OCI-M1 (cell line): ENCODE measurements at regions not wholly inside any gene's neighbourhood (a gene's known extent, or its start where the extent isn't known, plus 50 kb on each side); places are given as distances from the start of the nearest gene placed in this dataset.
"Not testable (repeated sequence)": the region's sequence is repeated elsewhere in the genome, so short reads cannot be mapped to it uniquely, and the experiment has no call there.

Experiments
- DNase-seq: peaks from one replicate; lab custom pipeline; 2025; lab: John Stamatoyannopoulos, UW

DNA sequence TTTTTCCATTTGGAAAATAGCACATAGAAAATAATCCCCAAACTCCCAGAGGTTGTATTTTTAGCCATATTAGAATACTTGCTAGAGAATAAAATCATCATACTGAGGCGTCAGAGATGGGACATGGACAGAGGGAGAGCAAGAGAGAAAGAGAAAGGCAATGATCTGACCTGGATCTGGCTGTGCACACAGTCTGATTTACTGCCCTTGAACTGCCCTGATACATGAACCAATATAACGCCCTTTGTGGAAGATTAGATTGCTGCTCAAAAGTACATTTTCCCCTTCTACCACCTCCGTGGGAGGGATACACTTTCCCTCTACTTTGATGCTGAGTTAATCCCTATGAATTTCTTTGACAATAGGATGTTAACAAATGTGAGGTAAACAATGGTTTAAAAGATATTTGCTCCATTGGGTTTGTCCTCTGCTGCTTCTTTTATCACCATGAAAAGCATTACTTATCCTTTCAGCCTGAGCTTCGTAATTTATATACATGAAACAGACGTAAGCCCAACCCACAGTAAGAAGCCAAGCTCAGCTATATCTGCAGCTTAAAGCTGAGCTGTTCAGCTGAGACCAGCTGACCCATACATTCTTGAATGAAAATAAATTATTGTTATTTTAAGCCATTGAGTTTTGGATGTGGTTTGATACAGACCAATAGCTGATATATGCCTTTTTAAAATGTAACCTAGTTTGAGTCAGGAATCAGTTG, 1664.6 kb upstream of the CELF4 start:
- no peak for DNase-seq

DNA sequence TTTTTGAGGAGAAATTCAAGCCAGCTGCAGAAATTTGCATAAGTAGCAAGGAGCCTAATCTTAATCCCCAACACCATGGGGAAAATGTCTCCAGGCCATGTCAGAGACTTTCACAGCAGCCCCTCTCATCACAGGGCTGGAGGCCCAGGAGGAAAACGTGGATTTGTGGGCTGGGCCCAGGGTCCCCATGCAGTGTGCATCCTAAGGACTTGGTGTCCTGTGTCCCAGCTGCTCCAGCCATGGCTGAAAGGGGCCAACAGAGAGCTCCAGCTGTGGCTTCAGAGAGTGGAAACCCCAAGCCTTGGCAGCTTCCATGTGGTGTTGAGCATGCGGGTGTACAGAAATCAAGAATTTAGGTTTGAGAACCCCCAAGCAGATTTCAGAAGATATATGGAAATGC, 1662.2 kb upstream of the CELF4 start:
- not testable (repeated sequence) for DNase-seq

DNA sequence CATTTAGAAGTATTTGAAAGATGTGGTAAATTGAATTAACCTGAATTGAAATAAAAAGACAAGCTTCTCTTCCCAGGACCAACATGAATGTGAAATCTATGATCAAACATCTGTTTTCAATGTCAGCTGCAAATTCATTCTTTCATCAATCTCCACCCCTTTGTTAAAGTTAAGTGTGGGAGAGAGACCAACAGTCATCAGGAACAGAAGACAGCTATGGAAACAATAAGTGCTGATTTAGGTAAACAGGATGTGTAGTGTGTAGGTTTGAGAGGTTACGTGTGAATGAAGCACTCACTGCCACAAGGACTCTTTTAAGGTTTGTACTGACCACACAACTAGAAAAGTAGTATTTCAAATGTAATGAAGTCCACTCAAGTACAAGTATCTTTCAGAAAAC, 1659.8 kb upstream of the CELF4 start:
- DNase-seq, result no peak

DNA sequence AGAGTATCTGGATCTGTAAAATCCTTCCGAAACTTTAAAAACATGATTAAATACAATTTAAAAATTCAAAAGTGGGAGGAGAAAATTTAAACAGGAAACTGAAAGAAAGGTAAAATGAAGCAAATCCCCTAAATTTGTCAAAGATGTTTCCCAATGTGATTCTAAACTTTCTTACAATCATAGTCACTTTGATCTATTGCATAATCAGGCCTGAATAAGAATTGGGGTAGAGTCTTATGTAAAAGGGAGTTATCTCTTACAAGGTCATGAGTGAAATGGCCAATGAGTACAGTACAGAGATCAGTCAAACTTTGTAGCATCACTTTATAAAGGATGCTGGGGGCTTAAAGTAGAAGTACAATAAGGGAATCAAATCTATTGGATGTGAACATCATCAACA, 1657.7 kb upstream of the CELF4 start:
- peak; percentile 3 for DNase-seq

DNA sequence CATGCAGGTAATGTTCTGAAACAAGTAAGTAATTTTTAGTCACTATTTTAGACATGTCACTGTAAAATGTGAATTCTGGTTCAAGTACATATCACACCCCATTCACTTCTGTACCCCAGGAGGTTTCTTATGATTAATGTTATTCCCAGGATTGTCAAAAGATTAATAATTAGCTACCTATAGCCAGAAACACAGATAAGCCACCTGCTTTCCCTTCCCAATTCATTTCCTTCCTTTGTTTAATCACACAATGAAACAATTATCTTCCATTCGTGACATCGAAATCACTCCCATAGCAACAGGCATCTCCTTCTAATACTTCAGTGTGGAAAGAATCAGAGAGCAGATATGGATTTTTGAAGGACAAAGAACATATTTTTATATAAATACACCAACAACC, 1650.3 kb upstream of the CELF4 start:
- DNase-seq, result no peak

DNA sequence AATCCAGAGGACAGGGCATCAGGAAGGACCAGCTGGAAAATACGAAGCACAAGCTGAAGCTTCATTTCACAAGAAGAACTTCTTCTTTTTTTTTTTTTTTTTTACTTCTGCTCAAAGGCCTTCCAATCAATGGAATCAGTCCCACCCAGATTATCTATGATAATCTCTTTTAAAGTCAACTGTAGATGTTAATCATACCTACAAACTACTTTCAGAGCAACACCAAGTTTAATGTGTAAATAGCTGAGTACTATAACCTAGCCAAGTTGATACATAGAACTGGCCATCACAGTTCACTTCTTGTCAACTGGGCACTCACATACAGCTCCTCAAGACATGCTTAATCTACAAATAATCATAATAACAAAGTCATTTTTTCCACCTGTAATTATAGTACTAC, 1645.9 kb upstream of the CELF4 start:
- DNase-seq, result no peak

DNA sequence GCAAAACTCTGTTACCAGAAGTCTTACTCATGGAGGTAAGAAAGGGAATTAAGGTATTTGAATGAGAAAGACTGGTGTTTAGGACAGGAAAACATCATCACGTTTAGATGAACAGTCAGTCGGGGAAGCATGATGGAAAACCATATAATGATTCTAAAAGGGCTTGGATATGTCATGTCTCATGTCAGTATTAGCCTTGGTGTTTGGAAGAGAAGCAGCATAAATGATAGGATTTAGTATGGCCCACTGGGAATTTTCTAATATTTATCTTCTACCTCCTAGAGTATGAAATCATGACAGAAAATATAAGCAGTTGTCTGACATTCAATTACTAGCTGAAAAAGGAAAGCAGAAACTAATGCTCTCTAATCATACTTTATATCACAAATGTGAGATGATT, 1643.6 kb upstream of the CELF4 start:
- DNase-seq, result no peak

DNA sequence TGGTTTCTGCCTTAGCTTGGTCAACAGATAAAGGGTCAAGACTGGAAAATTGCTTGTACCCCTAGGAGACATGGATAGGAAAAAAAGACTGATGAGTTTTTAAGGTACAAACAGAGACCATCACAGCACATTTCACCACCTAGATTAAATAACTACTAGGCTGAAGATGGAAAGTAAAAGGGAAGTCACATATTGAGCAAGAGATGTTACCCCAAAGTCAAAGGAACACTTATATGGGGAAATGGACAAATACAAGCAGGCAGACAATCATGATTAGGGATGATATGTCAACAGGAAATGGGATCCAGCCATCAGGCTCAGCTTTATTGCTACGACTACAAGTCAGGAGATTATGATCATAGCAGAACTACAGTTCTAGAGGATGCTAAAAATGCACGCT, 1643.1 kb upstream of the CELF4 start:
- DNase-seq, result no peak

DNA sequence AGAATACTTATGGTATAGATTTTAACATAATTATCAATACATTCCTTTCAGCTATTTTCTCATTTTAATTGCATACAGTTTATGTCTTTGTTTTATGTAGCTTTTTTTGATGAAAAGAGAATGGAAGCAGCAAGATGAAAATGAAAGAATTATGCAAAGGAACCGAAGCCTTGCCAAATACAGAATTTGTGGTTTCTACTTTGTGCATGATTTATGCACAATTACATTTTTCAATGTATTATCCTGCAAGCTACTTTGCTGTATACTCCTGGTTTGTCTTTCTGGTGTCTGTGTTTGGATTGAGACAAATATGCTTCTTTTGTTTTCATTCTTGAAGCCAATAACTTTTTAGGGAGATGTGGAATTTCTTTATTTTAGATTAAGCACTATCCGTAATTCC, 1642.6 kb upstream of the CELF4 start:
- no peak for DNase-seq

DNA sequence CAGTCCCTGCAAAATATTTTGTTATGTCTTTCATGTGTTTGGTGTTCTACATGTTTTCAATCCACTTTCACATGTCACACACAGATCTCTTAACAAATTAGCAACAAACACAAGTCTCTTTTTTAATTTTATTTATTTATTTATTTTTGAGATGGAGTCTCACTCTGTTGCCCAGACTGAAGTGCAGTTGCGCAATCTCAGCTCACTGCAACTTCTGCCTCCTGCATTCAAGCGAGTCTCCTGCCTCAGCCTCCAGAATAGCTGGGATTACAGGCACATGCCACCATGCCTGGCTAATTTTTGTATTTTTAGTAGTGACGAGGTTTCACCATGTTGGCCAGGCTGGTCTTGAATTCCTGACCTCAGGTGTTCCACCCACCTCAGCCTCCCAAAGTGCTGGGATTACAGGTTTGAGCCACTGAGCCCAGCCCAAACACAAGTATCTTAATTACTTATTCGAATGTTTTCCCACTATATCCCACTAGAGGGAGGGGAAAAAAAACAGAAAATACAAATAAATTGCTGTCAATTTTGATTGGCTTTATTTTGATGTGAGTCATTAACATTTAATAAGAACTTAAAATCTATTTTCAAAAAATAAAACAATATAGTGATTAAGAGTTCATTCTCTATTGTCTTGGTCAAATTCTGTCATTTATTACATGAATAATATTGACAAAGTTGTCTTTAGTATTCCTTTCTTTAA, 1641.0 kb upstream of the CELF4 start:
- not testable (repeated sequence) for DNase-seq

DNA sequence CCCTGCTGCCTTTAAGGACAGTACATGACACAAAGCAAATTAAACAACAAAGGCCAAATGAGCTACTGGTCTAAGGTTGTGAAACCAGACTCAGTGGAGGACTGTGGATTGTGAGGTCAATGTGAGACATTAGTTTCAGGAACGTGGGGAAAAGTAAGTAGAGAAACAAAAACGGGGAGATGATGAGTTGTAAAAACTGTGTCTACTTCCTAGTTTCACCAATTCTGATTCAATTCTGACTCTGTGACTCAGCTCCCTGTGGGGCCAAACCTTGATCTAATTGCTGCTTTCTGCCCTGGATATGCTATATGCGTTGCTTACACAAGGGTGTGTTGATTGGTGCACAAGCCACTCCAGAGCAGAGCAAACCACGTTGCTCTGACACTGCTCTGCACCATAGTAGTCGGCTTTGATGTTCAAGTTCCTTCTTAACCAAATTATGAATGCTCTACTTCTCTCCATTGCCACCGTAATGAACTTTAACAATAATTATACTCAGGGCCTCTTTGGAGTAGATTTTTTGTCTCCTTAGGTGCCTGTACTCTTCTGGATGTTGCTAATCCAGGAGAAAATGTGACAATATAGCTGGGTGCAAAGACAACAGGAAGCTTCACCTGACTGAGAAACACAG, 1640.1 kb upstream of the CELF4 start:
- DNase-seq, result no peak

DNA sequence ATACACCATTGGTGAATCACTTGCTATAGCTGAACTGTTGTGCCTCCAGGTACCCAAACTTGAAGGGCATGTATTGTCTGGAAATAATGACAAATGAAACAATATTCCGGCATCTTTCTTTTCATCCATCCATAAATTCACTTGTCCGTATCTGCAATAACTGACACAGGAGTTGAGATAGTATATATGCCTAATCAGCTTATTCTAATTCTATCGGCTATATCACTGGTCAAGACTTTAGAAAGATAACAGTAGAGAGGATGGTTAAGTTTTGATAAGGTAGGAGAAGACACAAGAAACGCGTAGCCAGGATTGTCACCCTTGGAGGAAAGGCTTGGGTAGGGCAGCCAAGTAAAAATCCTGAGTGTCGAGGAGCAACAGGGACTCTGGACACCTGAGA, 1634.6 kb upstream of the CELF4 start:
- no peak for DNase-seq

DNA sequence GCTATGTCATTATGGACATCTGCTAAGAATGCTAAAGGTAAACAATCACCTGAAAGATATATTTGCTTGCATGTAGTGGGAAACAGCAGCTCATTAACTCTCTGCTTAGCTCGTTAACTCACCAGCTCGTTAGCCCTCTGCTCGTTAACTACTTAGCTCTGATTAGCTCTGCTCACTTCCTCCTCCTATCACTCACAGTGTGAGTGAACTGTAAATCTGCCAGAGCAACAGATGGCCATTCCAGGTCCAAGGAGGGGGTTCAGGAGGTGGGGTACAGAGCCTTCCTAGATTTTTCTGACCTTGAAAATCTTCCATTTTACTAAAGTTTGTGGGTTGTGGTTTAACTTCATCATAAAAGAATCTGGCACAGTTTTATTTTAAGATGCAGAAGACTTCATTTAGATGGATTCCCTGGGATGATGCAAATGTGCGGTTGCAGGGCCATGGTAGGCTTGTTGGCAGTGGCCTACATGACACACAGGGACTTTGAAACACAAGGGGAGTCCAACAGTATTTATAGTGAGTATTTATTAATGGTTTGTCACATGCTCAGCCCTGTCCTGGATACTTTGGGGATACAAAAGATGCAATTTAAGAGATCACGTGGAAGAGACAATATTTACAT, 1633.7 kb upstream of the CELF4 start:
- DNase-seq, result no peak

DNA sequence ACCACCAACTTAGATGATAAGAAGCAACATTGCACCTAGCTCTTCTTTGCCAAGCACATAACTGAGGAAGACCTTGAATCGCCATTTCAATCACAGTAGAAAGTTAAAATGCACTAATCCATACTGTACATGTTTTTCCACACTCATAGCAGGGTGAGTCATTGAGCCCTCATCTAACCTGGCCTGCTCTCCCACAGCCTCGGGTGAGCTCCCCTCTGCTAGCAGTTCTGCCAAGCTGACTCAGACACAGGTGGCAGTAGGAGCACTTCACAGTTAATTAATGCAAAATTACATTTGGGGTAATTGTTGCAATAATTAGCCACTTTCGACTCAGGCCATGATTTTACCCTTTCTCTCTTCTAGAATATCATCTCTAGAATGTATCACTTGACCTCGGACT, 1632.8 kb upstream of the CELF4 start:
- DNase-seq, result no peak

DNA sequence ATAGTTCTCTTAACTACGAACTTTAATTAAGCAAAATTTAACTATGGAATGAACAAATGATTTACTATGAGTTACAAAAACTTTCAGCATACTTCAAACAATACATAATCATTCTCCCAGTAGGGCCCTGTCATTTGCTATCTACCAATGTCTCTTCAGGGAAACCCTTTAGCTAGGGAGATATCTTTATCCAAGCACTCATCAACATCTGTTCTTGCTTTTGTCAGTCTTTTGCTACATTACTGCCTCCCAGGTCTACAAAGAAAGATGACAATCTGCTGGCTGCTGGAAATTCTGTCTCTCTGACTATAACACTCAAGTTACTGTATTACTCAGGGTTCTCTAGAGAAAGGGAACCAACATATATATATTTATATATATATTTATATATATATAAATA, 1626.3 kb upstream of the CELF4 start:
- DNase-seq, result peak; percentile 35

DNA sequence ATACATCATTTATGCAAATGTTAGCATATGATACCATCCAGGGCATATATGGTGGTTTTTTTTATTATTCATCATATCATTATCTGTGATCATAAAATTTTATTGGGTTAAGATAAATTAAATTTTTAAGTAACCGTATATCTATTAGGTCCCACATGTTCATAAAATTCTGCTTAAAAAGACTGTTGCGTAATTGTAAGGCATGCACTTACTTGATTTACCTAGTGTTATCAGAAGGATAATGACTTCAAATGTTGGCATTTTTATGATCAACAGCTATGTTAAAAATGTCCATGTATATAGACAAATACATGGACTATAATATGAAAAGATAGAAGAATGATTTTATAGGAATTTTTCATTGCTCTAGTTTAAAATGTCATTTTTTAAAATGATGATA, 1625.5 kb upstream of the CELF4 start:
- DNase-seq, result no peak

DNA sequence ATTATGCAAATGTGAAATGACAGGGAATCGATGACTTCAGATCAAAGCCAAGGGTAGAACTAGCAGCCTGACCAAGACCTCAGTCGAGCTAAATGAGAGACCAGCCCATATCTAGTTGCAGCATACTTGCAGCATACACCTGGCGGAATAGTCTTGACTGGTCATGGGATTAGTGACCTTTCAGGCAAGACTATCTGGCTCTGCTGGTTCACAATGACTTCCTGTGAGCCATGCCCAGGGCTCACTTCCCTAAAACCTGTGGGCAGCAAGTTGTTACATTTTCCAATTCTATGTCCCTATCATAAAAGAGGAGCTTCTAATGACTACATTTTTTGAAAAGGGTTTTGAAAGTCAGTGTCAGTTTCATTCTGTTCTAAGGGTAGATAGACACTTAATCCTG, 1624.9 kb upstream of the CELF4 start:
- peak; percentile 90 for DNase-seq

DNA sequence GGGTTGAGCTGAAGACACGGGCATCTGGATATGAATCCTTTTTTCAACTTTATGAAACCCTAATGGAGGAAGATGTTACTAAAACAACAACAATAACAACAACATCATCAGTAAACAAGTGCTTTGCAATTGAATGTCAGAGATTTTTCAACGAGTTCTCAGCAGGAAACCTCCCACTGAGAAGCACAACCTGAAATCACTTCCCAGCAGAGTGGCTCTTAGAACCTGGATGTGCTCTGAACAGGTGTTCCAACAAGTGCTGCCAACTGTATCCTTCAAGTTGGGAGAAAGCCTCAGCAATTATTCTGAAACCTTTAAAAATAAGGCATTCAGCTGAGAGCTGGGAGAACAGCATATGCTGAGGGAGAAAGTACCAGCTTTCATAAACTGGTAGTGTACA, 1622.7 kb upstream of the CELF4 start:
- DNase-seq, result no peak

DNA sequence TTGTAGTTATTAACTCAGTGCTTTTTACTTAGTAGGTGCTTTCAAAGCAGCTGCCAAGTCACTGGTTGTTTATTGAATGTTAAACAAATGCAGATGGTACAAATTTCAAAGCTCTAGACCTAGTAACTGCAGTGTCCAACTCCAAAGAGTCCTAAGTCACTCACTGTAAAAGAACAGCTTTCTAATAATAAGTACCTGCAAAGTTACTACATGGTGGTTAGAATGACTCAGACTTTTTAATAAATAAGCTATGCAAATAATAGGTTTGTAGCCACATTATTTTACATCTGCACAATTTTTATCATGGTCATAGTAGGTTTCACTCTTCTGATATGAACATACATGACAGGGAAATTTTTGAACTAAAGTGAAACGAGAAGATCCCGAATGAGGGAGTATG, 1620.4 kb upstream of the CELF4 start:
- DNase-seq, result no peak

DNA sequence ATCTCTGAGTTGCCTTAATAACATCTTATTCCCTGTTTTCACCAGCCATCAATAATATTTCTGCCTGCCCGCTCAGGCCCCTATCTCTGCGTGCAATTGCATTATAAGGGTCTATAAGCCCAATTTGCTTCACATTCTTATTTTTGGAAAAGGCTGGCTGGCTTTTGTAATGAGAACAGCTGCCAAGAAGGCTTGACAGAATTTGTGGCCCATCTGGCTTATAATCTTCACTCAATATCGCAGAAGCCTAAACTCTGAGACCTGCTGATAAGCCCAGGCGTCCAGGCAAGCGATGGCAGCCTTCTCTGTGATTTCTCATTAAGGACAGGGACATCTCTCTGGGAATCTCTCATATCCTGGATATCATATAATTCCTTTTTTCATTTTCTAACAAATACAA, 1618.6 kb upstream of the CELF4 start:
- no peak for DNase-seq

DNA sequence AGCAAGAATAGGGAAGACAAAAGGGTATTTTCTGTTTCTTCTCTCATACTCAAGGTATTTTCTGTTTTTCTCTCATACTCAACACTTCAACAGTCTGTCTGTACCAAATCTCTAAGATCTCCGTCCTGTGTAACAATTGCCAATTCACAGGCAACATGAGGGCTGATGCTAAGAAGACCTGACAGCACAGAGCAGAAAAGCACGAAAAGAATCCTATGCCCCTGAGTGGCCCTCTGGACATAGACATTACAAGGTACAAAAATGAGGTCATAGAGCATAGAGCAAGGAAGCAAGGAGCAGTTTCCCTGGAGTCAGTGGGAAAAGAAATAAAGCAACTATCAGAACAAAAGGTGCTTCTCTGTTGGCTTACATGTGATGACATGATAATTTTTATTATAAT, 1612.6 kb upstream of the CELF4 start:
- DNase-seq, result no peak

DNA sequence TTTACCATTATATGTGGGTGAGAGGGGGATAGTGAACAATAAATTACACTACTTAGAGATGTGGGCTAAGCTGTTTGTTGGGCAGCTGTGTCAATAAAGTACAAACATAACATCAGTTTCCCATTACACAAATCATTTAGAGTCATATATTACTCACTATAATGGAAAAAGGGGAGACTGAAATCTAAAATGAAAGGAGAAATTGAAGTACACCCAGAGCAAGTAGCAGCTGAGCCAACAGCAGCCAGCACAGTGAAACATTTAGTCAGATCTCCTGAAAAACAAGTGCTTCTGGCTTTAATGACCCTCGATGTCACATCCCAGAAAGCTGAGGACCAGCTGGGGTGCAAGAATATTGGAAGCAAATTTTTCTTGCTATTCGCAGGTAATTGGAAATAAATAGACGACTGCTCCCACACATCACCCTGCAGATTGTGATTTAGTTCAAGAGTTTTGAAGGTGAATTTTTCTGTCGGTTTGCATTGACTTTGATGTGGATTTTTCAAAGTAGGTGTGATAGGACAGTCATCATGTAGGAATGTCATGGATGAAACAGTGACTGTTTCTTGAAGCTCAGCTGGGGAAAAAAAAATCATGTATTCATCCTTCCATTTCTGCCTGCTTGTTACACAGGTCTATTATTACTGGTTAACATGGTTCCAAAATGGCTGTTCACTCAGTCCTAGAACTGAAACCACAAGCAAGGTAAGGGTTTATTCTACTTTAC, 1607.3 kb upstream of the CELF4 start:
- DNase-seq, result no peak
